ENCODE measurements at regions not wholly inside any gene's neighbourhood (a gene's known extent, or its start where the extent isn't known, plus 50 kb on each side); places are given as distances from the start of the nearest gene placed in this dataset.

GRCh38 chr13:22848539-22849052 is 332.2 kb upstream of the SGCG start:
- Histone ChIP-seq H3K9ac (replicated peaks; ENCODE audit: extremely low read depth, insufficient read depth, low read length) (no peak overlapping the region), H3K36me3 (ENCODE audit: control insufficient read depth in 2 of 2, extremely low read depth in 1 of 2, insufficient read depth in 2 of 2, low read length in 2 of 2) (no peaks in the 10 kb centered on the region), H3K4me2 (ENCODE audit: insufficient read depth, low read length) (no peak overlapping the region), H3K9me3 (replicated peaks; ENCODE audit: control insufficient read depth, insufficient read depth, low read length) (no peaks in the 10 kb centered on the region), H3K79me2 (ENCODE audit: control insufficient read depth, insufficient read depth, low read length) (no peaks in the 10 kb centered on the region), H3K4me3 (replicated peaks in 1 of 3; ENCODE audit: insufficient read depth in 1 of 3, low read depth in 1 of 3, low read length in 3 of 3) (no peak overlapping the region), H3K4me1 (ENCODE audit: control insufficient read depth, extremely low read depth, insufficient read depth, low read length) (no peaks in the 10 kb centered on the region), H2AFZ (ENCODE audit: low read depth, low read length) (no peak overlapping the region), H3K9me1 (replicated peaks; ENCODE audit: control insufficient read depth, extremely low read depth, insufficient read depth, low read length) (no peaks in the 10 kb centered on the region), H3K27ac (ENCODE audit: insufficient read depth, low read depth, low read length) (no peak overlapping the region), H4K20me1 (replicated peaks; ENCODE audit: control insufficient read depth, extremely low read depth, insufficient read depth, low read length) (no peaks in the 10 kb centered on the region), H3K27me3 (ENCODE audit: control insufficient read depth in 2 of 2, insufficient read depth in 2 of 2, low read length in 2 of 2) (no peaks in the 10 kb centered on the region)
- dilution Hi-C loops (cut with MboI; ENCODE audit: extremely low pct_ligation_motif_present, low sequenced_read_pairs) (no loop called here), intact Hi-C loops (cut with micrococcal nuclease) (no loop called here)
- CTCF ChIA-PET: interaction anchor here (1.4 kb wide), 1 partner anchor 14 kb away, joined by 3 read pairs; no protein-coding TSS in a partner anchor
- POLR2A ChIA-PET: no interaction called here
- FAIRE-seq: no peak
- no peak for DNase-seq (ENCODE audit: low read depth, low spot score)
- no peak for TF ChIP-seq JUN (IDR thresholded peaks at IDR 0.05; ENCODE audit: borderline replicate concordance, insufficient read depth, insufficient read length, low read depth)
- TF ChIP-seq, protein P1, sequence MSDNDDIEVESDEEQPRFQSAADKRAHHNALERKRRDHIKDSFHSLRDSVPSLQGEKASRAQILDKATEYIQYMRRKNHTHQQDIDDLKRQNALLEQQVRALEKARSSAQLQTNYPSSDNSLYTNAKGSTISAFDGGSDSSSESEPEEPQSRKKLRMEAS (IDR thresholded peaks at IDR 0.05; ENCODE audit: insufficient read depth, insufficient read length): no peak
- no peak for TF ChIP-seq POLR2AphosphoS5 (IDR thresholded peaks at IDR 0.05; ENCODE audit: insufficient read depth, low read depth, low read length)
- TF ChIP-seq GATA2 (IDR thresholded peaks at IDR 0.05; ENCODE audit: insufficient read depth, insufficient read length, low read depth, low read length): no peak
- TF ChIP-seq EZH2 (IDR thresholded peaks at IDR 0.05; ENCODE audit: borderline replicate concordance, low read depth, low read length, severe bottlenecking): no peak
- BruUV-seq (replicated peaks): no TSS peak

GRCh38 chr13:22855926-22856325 is 324.9 kb upstream of the SGCG start:
- dilution Hi-C loops (cut with MboI; ENCODE audit: extremely low pct_ligation_motif_present, low sequenced_read_pairs) (no loop called here), intact Hi-C loops (cut with micrococcal nuclease) (no loop called here)
- H3K9me1 ChIP-seq (replicated peaks; ENCODE audit: control insufficient read depth, extremely low read depth, insufficient read depth, low read length): no peaks in the 10 kb centered on the region
- no peak overlapping the region for H3K9ac ChIP-seq (replicated peaks; ENCODE audit: extremely low read depth, insufficient read depth, low read length)
- H3K27me3 ChIP-seq (ENCODE audit: control insufficient read depth in 2 of 2, insufficient read depth in 2 of 2, low read length in 2 of 2): no peaks in the 10 kb centered on the region
- H3K4me3 ChIP-seq (replicated peaks in 1 of 3; ENCODE audit: insufficient read depth in 1 of 3, low read depth in 1 of 3, low read length in 3 of 3): no peak overlapping the region
- no peaks in the 10 kb centered on the region for H3K4me1 ChIP-seq (ENCODE audit: control insufficient read depth, extremely low read depth, insufficient read depth, low read length)
- H3K9me3 ChIP-seq (replicated peaks; ENCODE audit: control insufficient read depth, insufficient read depth, low read length): no peaks in the 10 kb centered on the region
- ChIA-PET CTCF (no interaction called here), POLR2A (no interaction called here)
- FAIRE-seq: no peak
- no peak overlapping the region for H2AFZ ChIP-seq (ENCODE audit: low read depth, low read length)
- no peak overlapping the region for H3K4me2 ChIP-seq (ENCODE audit: insufficient read depth, low read length)
- no peaks in the 10 kb centered on the region for H4K20me1 ChIP-seq (replicated peaks; ENCODE audit: control insufficient read depth, extremely low read depth, insufficient read depth, low read length)
- H3K36me3 ChIP-seq (ENCODE audit: control insufficient read depth in 2 of 2, extremely low read depth in 1 of 2, insufficient read depth in 2 of 2, low read length in 2 of 2): no peaks in the 10 kb centered on the region
- no peaks in the 10 kb centered on the region for H3K79me2 ChIP-seq (ENCODE audit: control insufficient read depth, insufficient read depth, low read length)
- H3K27ac ChIP-seq (ENCODE audit: insufficient read depth, low read depth, low read length): no peak overlapping the region
- TF ChIP-seq POLR2A (IDR thresholded peaks at IDR 0.05; ENCODE audit: low read depth, low read length) (no peak), JUN (IDR thresholded peaks at IDR 0.05; ENCODE audit: borderline replicate concordance, insufficient read depth, insufficient read length, low read depth) (no peak), GATA2 (IDR thresholded peaks at IDR 0.05; ENCODE audit: insufficient read depth, insufficient read length, low read depth, low read length) (no peak), MYC (IDR thresholded peaks at IDR 0.05; ENCODE audit: low read depth, low read length) (no peak), FOS (IDR thresholded peaks at IDR 0.05; ENCODE audit: borderline replicate concordance, insufficient read depth, low read length) (no peak), EZH2 (IDR thresholded peaks at IDR 0.05; ENCODE audit: borderline replicate concordance, low read depth, low read length, severe bottlenecking) (no peak), POLR2AphosphoS5 (IDR thresholded peaks at IDR 0.05; ENCODE audit: insufficient read depth, low read depth, low read length) (no peak)
- TF ChIP-seq, protein P2, sequence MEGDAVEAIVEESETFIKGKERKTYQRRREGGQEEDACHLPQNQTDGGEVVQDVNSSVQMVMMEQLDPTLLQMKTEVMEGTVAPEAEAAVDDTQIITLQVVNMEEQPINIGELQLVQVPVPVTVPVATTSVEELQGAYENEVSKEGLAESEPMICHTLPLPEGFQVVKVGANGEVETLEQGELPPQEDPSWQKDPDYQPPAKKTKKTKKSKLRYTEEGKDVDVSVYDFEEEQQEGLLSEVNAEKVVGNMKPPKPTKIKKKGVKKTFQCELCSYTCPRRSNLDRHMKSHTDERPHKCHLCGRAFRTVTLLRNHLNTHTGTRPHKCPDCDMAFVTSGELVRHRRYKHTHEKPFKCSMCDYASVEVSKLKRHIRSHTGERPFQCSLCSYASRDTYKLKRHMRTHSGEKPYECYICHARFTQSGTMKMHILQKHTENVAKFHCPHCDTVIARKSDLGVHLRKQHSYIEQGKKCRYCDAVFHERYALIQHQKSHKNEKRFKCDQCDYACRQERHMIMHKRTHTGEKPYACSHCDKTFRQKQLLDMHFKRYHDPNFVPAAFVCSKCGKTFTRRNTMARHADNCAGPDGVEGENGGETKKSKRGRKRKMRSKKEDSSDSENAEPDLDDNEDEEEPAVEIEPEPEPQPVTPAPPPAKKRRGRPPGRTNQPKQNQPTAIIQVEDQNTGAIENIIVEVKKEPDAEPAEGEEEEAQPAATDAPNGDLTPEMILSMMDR (IDR thresholded peaks at IDR 0.05; ENCODE audit: extremely low read depth in 1 of 2, insufficient read depth in 1 of 2, low read depth in 1 of 2, low read length in 2 of 2): no peak
- TF ChIP-seq, protein P1 (IDR thresholded peaks at IDR 0.05; ENCODE audit: insufficient read depth, insufficient read length): no peak
- DNase-seq (ENCODE audit: low read depth, low spot score): no peak
- BruUV-seq (replicated peaks): no TSS peak

Data from endothelial cell of umbilical vein (primary cell).